DLD1 (cell line): ENCODE measurements at regions not wholly inside any gene's neighbourhood (a gene's known extent, or its start where the extent isn't known, plus 50 kb on each side); places are given as distances from the start of the nearest gene placed in this dataset.

ENCODE experiments used
- in situ Hi-C: cut with HindIII; loops from 2 replicates; pipeline ENCODE4 v1.10.0; 2017; ENCODE audit warnings: low sequenced_read_pairs

DNA sequence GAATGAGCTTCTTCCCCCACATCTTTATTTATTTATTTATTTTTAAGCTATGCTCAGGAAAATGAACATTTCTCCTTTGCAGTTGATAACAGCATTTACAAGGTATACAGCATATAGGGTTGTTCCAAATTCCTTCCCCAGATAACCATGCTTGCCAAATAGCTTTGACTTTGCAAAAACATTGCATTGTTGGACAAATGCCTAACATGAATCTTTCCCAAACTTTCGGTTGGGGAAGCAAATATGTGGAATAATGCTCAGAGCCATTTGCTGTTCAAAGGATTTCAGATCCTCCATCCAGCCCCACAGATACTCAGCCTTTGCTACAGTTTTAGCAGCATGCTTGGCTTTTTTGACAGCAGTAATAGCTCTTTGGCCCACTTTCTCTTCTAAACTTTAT is 127.2 kb upstream of the AGA start:
- in situ Hi-C loops, result no loop called here

- in situ Hi-C loops, result no loop called here
Measured at GRCh38 chr4:177573507-177573906, 131.3 kb upstream of the AGA start.

DNA sequence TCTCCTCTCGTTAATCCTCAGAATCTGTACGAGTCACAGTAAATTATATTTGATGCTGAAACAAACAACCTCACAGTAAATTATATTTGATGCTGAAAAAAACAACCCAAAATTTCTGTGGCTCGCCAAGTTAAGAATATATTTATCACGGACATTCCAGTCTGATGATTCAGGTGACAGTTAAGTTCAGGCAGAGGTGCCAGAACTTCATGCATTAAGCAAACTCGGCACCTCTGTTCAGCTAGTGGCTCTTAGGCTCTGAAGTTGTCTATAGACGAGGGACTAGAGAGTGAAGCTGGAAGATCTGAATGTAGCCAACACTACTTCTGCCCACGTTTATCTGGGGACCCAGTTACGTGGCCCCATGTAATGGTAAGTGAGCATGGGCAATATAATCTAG is 132.2 kb upstream of the AGA start:
- in situ Hi-C loops, result no loop called here

GRCh38 chr4:177579649-177580048 is 137.4 kb upstream of the AGA start:
- in situ Hi-C loops, result no loop called here

GRCh38 chr4:177582992-177583391 is 140.8 kb upstream of the AGA start:
- in situ Hi-C loops, result no loop called here

DNA sequence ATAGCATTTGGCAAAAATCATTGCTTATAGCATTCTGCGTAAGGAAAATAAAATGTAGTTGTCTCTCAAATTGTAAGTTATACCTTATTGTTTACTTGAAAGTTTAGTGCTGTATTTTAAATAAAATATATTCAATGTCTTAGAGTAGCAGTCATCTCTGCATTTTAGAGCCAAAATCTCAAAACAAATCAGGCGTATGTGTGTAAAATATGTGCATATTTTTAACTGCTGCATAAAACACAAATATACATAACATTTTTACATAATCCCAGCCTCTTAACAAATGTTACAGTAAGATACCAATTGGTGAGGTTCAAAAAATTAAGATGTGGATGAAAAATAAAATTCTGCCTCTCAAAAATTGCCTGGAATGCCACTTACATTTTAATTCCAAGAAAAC is 145.8 kb upstream of the AGA start:
- in situ Hi-C loops, result no loop called here

DNA sequence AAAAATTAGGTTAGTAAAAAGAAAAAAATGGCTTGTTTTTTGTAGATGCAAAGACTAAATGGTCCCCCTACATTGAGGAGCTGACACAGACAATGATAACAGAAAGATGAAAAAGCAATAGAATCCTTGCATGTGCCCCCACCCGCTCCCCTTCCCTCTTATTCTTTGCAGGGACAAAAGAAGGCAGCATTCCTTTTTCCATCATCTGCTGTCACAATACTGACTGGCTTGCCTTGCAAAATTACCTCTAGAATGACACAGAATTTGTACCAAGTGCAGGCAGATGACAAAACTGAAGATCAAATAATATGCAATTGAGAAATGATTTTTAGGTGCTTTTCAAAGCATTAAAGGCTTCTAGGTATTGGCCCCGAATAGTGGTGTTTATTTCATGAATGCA is 153.1 kb upstream of the AGA start:
- in situ Hi-C loops, result no loop called here

- in situ Hi-C loops, result no loop called here
Measured at GRCh38 chr4:177596035-177596434, 153.8 kb upstream of the AGA start.

DNA sequence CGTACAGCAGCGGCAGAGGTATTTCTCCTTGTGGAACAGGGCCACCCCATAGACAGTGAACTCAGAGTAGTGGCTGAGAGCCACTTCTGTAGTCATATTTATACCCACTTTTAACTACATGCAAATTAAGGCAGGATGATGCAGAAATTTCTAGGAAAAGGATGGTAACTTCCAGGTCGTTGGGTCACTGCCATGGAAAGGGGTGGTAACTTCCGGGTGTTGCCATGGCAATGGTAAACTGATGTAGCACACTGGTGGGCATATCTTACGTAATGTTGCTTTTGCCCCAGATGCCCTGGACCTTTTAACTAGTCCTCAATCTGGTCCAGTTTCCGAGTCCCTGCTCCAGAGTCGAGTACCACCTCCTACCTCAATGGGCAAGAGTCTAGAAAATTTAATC is 154.8 kb upstream of the AGA start:
- in situ Hi-C loops, result no loop called here

DNA sequence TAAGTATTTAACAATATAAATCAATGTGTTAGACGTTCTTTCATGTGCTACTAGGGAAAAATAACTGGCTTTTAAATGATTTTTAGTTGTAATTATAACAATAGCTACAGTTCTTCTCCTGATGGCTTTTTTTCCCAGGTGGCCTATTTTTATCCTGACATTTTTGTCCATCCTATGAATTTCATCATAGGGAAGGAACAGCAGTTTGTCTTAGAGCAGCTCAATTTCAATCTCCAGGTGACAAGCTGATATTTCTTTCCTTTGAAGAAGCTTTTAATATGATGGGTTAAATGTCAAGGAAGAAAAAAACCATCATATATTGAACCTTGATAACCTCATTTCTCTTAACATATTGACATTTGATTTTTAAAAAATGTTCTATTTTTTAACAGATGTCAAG is 163.0 kb upstream of the AGA start:
- in situ Hi-C loops, result no loop called here

GRCh38 chr4:177607111-177607573 is 164.9 kb upstream of the AGA start:
- in situ Hi-C loops, result no loop called here

DNA sequence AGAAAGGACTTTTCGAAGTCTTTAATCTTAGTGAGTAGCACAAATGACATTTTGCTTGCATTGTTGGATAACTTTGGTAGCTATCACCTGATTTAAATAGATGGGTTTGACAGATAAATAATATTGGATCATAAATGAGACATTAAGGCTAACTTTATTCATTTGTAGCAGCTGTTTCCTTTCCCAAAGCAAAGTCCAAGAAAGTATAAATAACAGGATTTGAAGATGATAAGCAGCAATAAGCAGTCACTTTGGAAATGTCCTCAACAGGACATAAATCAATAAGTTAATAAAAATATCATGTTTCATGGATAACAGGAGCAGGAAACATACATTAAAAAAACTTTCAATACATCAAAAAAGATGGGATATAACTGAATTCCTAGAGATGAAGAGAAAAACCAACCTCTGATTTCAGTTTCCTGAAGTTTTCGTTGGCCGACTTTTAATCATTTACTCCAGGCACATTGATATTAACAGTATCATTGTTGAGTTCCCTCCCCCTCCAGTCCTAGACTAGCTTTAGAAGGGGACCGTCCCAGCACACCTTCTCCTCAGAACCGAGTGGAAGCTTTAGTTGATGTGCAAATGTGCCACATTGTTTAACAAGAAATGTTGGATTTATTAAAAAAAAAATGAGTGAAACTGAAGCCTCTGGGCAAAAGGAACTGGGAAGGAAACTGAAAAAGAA is 169.9 kb upstream of the AGA start:
- in situ Hi-C loops, result no loop called here

DNA sequence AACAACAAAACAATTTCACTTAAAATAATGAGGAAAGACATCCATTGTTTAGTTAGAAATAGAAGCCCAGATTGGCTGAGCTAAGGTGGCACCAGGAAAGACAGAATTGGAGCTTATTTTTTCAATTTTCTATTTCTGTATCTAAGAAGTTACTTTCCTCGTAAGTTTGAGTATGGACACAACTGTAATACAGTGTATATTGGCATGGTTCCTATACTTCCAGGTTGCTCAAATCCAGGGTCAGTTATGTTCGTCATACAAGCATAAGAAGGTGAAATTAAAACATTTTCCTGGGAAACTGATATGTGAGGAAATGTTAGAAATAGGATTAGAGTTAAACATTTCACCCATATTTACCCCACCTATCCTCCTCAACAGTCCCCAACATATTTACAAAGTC is 170.4 kb upstream of the AGA start:
- in situ Hi-C loops, result no loop called here

GRCh38 chr4:177632481-177632880 is 190.2 kb upstream of the AGA start:
- in situ Hi-C loops, result no loop called here

DNA sequence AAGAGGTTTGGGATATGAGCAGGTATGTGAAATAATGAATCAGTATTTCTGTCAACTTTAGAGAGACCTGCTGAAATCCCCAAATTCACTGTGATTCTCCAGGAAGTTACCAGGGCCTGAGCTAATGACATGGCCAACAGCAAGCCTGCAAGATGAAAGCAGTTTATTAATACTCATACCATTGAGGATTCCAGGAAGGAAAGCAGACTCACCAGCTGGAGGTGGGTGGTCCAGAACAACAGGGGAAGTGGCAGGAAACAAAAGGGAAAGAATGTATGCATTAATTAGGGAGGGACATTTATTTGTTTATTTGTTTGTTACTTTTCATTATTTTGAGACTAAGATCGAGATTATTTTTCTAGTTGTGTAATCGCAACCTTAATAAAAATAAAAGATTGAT is 196.6 kb upstream of the AGA start:
- in situ Hi-C loops, result no loop called here

- in situ Hi-C loops, result no loop called here
Measured at GRCh38 chr4:177640864-177641263, 198.6 kb upstream of the AGA start.

GRCh38 chr4:177660223-177660622 is 218.0 kb upstream of the AGA start:
- in situ Hi-C loops, result no loop called here

DNA sequence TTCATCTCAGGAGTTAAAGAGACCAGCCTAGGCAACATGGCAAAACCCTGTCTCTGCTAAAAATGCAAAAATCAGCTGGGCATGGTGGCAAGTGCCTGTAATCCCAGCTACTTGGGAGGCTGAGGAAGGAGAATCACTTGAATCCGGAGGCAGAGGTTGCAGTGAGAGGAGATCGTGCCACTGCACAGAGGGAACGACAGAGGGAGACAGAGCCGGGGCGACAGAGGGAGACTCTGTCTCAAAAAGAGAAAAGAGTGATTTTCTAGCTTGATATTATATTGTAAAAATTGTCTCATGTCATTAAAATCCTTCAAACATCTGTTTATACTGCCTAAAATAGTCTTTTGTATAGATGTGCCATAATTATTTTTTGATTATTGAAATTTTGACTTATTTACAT is 225.4 kb upstream of the AGA start:
- in situ Hi-C loops, result no loop called here

DNA sequence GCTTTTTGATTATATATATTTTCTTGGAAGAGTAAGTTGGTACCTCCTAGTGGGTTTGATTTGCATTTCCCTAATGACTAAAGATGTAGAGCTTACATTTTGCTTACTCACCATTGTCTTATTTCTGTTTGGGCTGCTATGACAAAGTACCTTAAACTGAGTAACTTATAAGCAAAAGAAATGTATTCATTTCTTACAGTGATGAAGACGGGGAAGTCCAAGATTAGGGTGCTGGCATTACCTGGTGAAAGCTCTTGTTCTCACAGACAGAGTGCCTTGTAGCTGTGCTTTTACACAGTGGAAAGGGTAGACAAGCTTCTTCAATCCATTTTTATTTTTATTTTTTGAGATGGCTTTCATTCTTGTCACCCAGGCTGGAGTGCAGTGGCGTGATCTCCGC is 229.2 kb upstream of the AGA start:
- in situ Hi-C loops, result no loop called here

DNA sequence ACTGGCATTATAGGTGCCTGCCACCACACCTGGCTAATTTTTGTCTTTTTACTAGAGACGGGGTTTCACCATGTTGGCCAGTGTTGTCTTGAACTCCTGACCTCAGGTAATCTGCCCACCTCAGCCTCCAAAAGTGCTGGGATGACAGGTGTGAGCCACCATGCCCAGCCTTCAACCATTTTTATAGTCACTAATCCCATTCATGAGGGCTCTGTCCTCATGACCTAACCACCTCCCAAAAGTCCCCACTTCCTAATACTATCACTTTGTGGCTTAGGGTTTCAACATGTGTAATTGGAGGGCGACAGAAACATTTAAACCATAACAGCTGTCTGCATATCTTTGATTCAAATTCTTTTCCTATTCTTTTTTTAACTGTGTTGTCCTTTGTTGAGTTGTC is 229.6 kb upstream of the AGA start:
- in situ Hi-C loops, result no loop called here

GRCh38 chr4:177673985-177674489 is 231.8 kb upstream of the AGA start:
- in situ Hi-C loops, result no loop called here

GRCh38 chr4:177680308-177680707 is 238.1 kb upstream of the AGA start:
- in situ Hi-C loops, result no loop called here

DNA sequence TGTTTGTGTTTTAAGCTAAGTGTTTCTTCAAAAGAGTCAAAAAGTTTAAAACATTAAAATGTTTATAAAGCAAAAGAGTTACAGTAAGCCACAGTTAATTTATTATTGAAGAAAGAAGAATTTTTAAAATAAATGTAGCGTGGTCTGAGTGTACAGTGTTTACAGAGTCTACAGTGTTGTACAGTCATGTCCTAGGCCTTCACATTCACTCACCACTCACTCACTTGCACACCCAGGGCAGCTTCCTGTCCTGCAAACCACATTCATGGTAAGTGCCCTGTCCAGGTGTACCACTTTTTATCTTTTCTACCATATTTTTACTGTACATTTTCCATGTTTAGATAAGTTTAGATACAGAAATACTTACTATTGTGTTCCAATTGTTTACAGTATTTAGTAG is 239.7 kb upstream of the AGA start:
- in situ Hi-C loops, result no loop called here
